ENCODE measurements at regions not wholly inside any gene's neighbourhood (a gene's known extent, or its start where the extent isn't known, plus 50 kb on each side); places are given as distances from the start of the nearest gene placed in this dataset.

DNA sequence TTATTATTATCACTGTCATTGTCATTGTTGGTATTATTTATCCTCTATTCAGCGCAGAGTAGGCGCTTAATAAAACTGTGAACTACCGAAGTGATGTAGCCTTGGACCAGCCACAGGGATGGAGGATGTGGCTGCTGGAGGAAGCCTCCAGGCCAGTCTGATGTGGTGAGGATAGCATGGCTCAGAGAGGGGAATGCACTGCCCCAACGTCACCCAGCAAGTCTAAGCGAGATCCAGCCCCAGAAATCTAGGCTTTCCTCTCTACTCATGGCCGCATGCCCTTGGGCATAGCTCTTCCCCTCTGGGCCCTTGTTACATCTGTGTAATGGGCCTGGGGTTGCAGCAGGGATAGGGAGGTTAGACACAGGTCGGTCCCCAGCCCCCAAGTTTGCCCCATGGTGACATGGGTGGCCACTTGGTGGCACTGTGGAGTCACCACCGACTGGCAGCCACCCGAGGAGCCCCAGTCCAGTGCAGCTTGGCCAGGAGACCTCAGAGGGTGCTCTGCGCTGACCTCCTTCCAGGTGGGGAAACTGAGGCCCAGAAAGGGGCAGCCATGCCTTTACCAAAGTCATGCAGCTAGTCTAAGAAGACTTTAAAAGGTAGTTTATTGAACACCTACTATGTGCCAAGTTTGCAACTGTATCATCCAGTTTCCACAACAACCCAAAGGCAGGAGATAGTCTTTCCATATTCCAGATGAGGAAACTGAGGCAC, 395.7 kb downstream of the MN1 start:
- peak; percentile 2 for DNase-seq

- DNase-seq: no peak
Measured at GRCh38 chr22:27406389-27406861, 395.1 kb downstream of the MN1 start.

DNA sequence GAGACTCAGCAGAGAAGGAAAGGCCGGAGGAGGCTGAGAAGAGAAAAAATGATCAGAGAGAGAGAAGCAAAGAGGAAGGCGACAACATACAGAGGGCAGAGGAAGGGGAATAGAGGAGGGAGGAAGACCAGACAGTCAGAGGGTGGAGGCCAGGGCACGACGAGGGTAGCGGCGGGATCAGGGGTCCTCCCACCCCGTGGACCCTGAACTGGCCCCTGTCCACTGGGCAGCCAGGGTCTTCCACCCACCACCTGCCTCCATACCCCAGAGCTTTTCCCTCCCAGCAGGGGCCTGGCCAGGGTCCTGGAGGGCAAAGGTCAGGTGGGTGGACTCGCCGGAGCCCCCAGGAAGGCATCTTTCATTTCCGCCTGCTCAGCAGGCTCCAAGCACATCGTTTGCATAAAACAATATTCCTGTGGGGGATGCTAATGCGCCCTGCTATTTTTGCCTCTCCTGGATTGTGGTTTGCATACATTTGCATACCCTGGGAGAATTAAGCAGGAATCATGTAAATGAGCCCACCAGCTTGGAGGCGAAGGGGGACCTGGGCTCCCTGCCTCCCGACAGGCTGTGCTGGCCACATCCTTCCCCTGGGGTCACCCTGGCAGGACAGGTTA, 394.1 kb downstream of the MN1 start:
- DNase-seq: no peak

DNA sequence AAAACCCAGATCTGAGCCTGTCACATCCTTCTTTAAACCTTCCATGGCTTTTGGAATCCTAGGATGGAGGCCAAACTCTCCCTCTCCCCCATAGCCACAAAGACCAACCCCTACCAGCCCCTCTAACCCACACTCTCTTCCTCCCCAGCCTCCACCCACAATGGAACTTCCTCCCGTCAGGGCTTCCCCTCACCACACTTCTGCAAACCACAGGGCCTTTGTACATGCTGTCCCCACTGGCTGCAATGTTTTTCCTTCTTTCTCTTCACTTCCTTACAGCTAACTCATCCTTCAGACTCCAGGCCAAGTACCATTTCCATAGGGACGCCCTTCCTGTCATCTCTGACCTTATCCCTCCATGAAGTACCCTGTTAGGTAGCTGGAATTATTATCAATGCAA, 393.5 kb downstream of the MN1 start:
- DNase-seq: no peak

DNA sequence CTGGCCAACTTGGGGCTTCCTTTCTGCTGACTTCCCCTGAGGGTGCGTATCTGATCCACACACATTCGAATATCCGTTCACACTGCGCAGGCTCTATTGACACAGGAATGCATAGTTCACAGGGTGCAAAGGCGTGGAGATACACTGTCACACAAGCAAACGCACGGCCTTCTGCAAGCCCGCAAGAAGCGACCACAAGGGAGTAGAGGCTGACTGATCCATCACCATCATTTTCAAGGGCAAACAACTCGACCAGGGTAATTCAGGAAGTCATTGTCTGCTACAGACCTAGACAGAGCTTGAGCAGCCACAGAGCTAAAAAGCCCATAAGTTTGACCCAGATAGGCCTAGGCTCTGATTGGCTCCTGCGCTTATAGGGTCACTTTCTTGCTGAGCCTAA, 392.3 kb downstream of the MN1 start:
- no peak for DNase-seq

DNA sequence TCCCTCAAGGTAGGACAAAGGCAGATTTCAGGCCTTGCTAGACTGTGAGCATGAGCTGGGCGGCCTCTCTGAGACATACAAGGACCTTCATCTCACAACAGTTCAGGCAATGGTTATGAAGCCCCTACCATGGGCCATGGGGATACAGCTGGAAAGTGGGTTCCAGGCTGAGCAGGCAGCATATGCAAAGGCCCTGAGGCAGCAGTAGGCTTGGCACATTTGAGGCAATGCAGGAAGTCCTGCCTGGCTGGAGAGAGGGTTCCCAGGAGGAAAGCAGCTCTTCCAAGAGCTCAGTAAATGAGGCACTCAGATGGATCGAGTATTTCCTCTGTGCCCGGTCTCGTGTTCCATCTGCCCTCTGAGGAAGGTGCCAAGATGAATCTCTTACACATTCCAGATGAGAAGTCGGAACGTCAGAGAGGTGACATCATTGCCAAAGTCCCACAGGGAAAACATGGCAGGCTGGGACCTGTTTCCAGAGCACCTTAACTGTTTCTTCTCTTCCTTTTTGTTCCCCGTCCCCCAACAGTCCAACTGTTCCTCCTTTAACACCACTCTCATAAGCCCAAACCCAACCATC, 388.6 kb downstream of the MN1 start:
- DNase-seq: no peak

- DNase-seq: no peak
Measured at GRCh38 chr22:27413702-27414101, 387.9 kb downstream of the MN1 start.

GRCh38 chr22:27416511-27417420, 384.8 kb downstream of the MN1 start:
- DNase-seq: no peak

DNA sequence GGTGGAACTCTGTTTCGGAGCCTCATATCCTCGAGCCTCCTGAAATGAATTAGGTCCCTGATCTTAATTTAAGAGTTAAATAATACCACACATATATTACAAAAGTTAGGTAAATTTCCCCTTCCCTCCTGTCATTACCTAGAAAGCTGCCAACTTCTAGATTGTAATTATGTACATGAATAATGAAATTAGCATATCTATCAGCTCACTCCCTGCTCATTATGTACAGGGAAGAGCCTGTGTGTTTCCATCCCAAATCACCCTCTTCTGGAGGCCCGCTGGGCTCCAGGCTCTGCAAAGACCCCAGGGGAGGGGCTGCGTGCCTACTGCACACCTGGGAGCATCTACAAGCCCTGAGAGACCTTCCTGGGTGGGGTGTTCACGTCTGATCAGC, 384.1 kb downstream of the MN1 start:
- DNase-seq: no peak

- DNase-seq: no peak
Measured at GRCh38 chr22:27418261-27418660, 383.3 kb downstream of the MN1 start.

DNA sequence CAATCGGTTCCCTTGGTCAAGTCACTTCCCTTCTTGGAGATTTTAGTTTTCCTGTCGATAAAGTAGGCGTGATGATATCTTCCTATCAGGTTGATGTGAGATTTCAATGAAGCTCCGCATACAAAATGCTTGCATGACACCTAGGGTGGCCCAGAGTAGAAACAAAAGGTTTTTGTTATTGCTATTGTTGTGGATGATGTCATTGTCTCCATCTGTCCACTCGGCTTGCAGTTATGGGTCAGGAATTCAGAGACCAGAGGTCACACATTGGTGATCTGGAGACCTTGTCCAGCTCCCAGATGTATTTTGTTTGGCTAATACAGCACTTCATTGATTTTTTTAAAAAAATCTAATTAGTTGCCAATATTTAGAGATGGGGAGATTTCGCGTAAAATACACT, 382.1 kb downstream of the MN1 start:
- DNase-seq: no peak

DNA sequence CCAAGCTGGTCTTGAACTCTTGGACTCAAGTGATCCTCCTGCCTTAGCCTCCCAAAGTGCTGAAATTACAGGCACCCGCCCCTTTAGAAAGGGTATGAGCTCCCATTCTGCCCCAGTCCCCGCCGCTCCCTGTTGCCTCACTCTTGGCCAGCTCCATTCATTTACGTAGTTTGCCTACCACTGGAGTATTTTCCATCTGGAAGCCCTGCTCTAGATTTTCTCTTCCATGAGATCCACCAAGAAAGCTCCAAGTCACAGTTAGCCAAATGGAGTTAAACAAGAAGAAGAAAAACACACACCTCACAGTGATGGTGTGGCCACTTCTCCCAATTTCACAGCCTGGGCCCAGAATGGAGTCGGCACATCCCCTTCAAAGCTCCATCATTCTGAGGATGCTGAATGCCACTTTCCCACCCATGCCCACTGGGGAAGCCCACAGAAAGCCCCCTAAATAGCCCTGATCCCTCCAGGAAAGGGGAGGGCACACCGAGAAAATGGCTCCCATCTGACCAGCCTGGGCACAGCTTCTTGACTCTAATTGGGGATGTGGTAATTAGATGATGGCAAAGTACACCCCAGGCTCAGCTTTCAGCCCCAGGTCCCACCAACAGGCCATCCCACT, 381.2 kb downstream of the MN1 start:
- no peak for DNase-seq

DNA sequence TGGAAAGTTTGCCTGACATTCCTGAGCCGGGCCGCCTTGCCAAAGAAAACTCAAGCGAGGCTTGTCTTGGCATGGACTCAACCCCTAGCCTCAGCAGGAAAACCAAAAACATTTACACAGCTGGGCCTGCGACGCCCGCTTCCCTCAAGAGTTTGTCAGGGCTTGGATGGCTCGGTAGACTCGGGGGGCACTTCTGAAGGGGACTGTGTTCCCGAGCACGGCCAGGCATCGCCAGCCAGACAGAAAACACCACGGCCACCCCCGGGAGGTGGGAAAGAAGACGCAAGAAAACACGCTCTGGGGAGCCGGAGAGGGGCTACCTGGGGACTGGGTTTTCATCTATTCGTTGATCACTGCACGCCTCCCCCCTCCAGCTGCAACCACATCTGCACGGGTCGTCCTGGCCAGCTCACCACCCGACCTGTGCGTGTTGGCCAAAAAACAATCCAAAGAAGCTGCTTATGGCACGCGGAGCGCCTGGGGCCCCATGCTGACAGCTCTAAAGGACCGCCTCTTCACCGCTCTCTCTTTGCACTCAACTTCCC, 380.7 kb downstream of the MN1 start:
- DNase-seq: no peak

GRCh38 chr22:27422442-27422841, 379.1 kb downstream of the MN1 start:
- DNase-seq: no peak

- no peak for DNase-seq
Measured at GRCh38 chr22:27424319-27424718, 377.2 kb downstream of the MN1 start.

DNA sequence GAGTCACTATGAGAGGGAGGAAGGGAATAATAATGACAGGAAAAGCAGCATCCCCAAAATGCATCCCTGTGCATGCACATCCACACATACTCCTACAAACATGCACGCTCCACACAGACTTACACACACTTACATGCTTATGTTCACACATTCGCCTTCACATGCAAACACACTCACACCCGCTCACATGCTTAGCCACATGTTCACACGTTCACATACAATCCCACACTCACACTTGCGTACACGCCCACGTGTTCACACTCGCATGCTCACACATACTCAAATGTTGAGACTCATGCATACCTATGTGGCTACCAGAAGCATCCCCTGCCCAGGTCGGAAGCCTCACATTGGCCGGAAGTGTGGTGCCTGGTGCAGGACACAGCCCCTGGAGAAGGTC, 372.1 kb downstream of the MN1 start:
- DNase-seq: no peak

DNA sequence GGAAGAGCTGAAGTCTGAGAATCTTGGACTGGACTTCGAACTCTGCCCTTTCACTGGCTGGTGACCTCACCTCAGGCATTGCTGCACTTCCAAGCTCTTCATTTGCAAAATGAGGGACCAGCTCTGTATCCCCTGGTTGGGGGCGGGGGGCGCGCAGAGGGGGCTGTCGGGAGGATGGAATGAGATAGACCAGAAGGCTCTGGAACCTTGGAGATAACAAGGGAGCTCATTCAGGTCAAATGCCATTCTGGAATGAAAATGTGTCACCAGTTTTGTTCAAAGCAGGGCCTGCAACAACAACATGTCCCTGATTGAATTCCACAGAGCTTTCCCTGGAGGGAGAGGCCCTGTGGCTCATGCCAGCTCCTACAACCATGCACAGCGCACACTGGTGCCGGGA, 370.5 kb downstream of the MN1 start:
- no peak for DNase-seq

- no peak for DNase-seq
Measured at GRCh38 chr22:27431896-27432295, 369.7 kb downstream of the MN1 start.

GRCh38 chr22:27433099-27433498, 368.5 kb downstream of the MN1 start:
- no peak for DNase-seq

DNA sequence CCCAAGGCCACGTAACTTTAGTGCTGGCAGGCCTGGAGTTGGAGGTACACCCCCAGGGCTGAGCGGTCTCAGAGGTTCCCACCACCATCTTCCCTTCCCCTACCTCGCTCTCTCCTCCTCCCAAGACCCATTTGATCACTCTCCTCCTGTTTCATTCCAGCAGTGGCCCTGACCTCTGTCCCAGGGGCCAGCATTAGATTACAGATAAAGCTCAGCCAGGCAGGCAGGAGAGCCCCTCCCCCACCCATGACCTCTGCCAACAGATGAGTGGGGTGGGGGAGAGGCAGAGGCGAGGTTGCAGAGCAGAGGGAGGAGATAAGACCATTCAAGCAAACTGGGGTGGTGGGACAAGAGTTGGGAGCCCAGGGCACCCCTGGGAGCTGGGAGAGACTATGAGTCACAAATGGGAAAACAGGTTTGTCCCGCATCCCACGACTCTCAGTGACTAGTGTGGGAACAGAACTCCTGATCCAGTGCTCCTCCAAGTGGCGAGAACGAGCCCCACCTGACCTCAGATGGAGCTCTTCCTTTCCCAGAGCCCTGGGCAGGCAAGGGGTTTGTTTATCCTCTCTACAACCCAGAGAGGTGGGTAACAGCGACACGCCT, 367.9 kb downstream of the MN1 start:
- DNase-seq: no peak

DNA sequence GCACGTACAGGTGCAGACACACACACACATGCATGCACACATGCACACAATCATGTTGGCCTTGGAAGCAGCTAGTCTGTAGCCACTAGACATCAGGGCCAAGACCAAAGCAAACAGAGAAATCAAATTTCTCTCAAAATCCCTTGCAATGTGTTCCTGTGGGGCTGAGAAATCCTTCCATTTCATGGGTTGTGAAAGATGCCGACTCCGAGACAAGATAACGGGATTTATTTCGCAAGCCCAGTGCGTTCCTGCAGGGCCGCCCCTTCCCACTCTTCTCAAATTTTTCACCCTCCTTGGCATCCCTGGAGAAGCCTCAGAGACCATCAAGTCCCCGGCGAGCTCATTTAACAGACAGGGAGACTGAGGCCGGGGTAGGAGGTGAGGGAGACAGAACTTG, 366.7 kb downstream of the MN1 start:
- DNase-seq: no peak
